Testis (tissue), 2 donors: ENCODE measurements at regions not wholly inside any gene's neighbourhood (a gene's known extent, or its start where the extent isn't known, plus 50 kb on each side); places are given as distances from the start of the nearest gene placed in this dataset.

Experiments
- DNase-seq: peaks from one replicate; pipeline ENCODE4 v3.0.0-alpha.2; 2019
- H3K27ac ChIP-seq, 2 donors: fragments of 200-600 bp; sonication (generic); one replicate each; pipeline ENCODE4 v1.5.1; 2019
- H3K27me3 ChIP-seq: fragments of 200-600 bp; sonication (generic); one replicate; pipeline ENCODE4 v1.5.1; 2019
- H3K36me3 ChIP-seq: fragments of 200-600 bp; sonication (generic); one replicate; pipeline ENCODE4 v1.5.1; 2017; ENCODE audit warnings: low read depth; ENCODE audit errors: missing control alignments
- H3K4me1 ChIP-seq: fragments of 200-600 bp; sonication (generic); one replicate; pipeline ENCODE4 v1.5.1; 2019
- H3K4me3 ChIP-seq, 2 donors: fragments of 200-600 bp; sonication (generic); one replicate each; pipeline ENCODE4 v1.5.1; 2017 to 2019
- H3K9me3 ChIP-seq: fragments of 200-600 bp; sonication (generic); one replicate; pipeline ENCODE4 v1.5.1; 2017
- POLR2A ChIP-seq: fragments of 450-650 bp; IDR thresholded peaks from one replicate; pipeline ENCODE4 v1.6.1; 2017; ENCODE audit warnings: antibody characterized with exemption, mild to moderate bottlenecking, moderate library complexity
- WGBS, 2 donors: methylation state at CpG; one replicate each; pipeline ENCODE4 v1.1.5; 2018; 5-methylcytosine and 5-hydroxymethylcytosine counted together
- intact Hi-C: fragments of 100-400 bp; cut with DNase I; formaldehyde crosslinking; loops from one replicate; pipeline ENCODE4 v1.15.1; 2023; ENCODE audit warnings: low total_unique reads
- TF ChIP-seq, protein P1 (sequence below), 3 experiments: fragments of 450-650 bp in 2 of 3; fragments of 200-600 bp in 1 of 3; sonication (generic) in 1 of 3; IDR thresholded peaks; one replicate each; pipeline ENCODE4 v1.5.1; 2016 to 2019; ENCODE audit warnings: antibody characterized with exemption in 3 of 3, mild to moderate bottlenecking in 2 of 3, moderate library complexity in 1 of 3

DNA sequence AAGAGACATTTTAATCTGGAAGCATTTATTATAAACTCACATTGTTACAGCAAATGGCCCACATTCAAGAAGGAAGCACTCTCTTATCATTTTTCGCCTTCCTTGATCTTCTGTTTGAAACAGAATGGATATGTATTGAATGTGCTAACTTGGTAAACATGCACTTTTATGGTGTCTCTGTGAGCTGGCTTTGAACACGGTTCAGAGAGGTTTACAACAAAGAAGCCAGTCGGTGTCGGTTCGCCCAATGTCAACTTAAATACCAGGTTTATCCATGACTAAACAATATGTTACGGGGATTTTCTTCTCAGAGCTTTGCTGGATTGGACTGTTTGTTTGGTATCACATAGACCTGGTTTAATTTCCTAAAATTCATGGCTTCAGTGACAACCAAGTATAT lies 226.4 kb downstream of the TGFB2 start:
- Histone ChIP-seq H3K27ac (no peak overlapping the region), H3K36me3 (no peaks in the 10 kb centered on the region), H3K4me3 (no peak overlapping the region), H3K4me1 (no peaks in the 10 kb centered on the region), H3K27me3 (no peaks in the 10 kb centered on the region), H3K9me3 (no peaks in the 10 kb centered on the region)
- intact Hi-C loops = no loop called here
- WGBS, 2 donors = 74 to 81% methylated on average over 6 of the region's 6 CpGs
- TF ChIP-seq, protein P1, sequence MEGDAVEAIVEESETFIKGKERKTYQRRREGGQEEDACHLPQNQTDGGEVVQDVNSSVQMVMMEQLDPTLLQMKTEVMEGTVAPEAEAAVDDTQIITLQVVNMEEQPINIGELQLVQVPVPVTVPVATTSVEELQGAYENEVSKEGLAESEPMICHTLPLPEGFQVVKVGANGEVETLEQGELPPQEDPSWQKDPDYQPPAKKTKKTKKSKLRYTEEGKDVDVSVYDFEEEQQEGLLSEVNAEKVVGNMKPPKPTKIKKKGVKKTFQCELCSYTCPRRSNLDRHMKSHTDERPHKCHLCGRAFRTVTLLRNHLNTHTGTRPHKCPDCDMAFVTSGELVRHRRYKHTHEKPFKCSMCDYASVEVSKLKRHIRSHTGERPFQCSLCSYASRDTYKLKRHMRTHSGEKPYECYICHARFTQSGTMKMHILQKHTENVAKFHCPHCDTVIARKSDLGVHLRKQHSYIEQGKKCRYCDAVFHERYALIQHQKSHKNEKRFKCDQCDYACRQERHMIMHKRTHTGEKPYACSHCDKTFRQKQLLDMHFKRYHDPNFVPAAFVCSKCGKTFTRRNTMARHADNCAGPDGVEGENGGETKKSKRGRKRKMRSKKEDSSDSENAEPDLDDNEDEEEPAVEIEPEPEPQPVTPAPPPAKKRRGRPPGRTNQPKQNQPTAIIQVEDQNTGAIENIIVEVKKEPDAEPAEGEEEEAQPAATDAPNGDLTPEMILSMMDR (IDR thresholded peaks at IDR 0.05) = no peak
- no peak for TF ChIP-seq POLR2A
- no peak for DNase-seq

DNA sequence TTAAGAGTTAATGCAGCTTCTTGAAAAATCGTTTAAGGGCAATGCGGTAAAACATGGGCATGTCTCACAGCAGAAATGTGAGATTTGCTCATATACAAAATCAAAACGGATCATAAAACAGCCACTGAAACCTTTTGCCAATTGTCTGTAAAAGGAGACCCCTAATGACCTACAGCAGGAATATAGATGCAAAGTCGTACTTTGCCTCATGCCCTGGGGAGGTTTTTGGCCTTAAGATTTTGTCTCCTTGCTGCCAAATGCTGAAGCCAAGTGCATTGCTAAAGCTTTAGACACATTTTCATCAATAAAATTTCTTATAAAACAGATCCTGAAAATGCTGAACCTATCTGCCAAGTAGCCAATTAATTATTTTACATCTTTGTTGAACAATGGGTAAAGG lies 226.9 kb downstream of the TGFB2 start:
- no peak overlapping the region for H3K4me3 ChIP-seq
- H3K4me1 ChIP-seq = no peaks in the 10 kb centered on the region
- H3K27me3 ChIP-seq = no peaks in the 10 kb centered on the region
- TF ChIP-seq, protein P1 (IDR thresholded peaks at IDR 0.05) = no peak
- H3K36me3 ChIP-seq = no peaks in the 10 kb centered on the region
- 81 to 86% methylated on average over 4 of the region's 4 CpGs for WGBS, 2 donors
- H3K27ac ChIP-seq = no peak overlapping the region
- no peaks in the 10 kb centered on the region for H3K9me3 ChIP-seq
- DNase-seq = no peak
- intact Hi-C loops = no loop called here

DNA sequence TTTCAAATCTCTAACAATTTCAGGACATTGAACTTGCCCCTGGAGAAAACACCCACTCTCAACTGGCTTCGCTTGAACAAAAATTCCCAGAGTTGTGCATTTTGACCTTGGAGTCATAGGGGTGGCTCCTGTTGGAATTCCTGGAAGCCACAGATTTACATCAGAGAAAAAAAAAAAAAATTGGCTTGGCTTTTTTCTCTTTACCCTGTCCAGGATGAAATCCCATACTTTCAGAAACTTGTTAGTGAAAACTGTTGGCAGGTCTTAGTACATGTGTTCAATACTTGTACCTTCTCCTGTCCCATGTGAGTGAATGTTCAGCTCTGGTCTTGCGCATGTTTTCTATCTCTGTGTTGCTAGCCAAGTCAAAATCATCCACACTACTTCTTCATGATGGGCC lies 228.8 kb downstream of the TGFB2 start:
- H3K36me3 ChIP-seq = no peaks in the 10 kb centered on the region
- TF ChIP-seq, protein P1 (IDR thresholded peaks at IDR 0.05) = no peak
- DNase-seq = no peak
- H3K4me1 ChIP-seq = no peaks in the 10 kb centered on the region
- intact Hi-C loops = no loop called here
- 72 to 86% methylated on average over 2 of the region's 2 CpGs for WGBS, 2 donors
- H3K27me3 ChIP-seq = no peaks in the 10 kb centered on the region
- no peak overlapping the region for H3K4me3 ChIP-seq
- no peak overlapping the region for H3K27ac ChIP-seq
- H3K9me3 ChIP-seq = no peaks in the 10 kb centered on the region

DNA sequence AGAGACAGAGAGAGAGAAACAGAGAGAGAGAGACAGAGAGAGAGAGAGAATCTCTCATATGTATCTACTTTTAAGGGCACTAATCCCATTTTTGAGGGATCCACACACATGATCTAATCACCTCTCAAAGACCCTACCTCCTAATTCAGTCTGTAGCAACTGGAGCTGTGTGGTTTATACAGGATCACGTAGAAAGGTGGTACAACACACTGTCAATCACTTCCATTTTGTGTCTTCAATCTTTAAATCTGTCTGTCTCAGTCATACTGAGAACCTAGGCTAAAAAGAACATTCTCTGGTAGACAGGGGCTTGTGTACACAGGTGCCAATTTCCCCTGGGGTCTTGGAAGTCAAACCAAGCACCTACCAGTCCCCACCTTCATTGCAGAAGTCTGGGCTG lies 229.9 kb downstream of the TGFB2 start:
- WGBS, 2 donors = 90 to 93% methylated on average over 1 of the region's 1 CpG
- TF ChIP-seq, protein P1 (IDR thresholded peaks at IDR 0.05) = no peak
- TF ChIP-seq POLR2A = no peak

DNA sequence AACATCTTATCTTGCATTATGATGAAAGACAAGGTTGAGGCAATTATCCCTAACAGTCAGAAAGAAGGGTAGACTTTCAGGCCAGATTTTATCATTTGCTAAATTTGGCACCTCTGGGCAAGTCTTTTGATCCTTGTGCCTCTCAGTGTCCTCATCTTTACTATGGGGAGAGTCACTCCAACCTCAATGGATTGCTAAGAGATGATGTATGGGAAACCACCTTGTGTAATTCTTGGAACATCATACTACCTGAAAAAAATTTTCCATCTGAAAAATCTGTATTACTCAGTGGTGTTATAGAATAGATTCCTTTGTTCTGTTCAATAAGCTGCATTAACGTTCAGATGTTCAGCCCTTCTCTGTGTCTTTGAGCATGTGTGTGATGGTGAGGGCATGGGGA lies 230.7 kb downstream of the TGFB2 start:
- H3K4me1 ChIP-seq = no peaks in the 10 kb centered on the region
- H3K27me3 ChIP-seq = no peaks in the 10 kb centered on the region
- no peaks in the 10 kb centered on the region for H3K9me3 ChIP-seq
- whole genome bisulfite sequencing, 2 donors = 81 to 87% methylated on average over 1 of the region's 1 CpG
- no peaks in the 10 kb centered on the region for H3K36me3 ChIP-seq
- intact Hi-C loops = no loop called here
- no peak overlapping the region for H3K27ac ChIP-seq
- no peak for DNase-seq
- no peak overlapping the region for H3K4me3 ChIP-seq
- TF ChIP-seq POLR2A = no peak
- TF ChIP-seq, protein P1 (IDR thresholded peaks at IDR 0.05) = no peak

More for the DNA sequence above, 229.9 kb downstream of the TGFB2 start:
- H3K4me1 ChIP-seq = no peaks in the 10 kb centered on the region
- H3K27me3 ChIP-seq = no peaks in the 10 kb centered on the region
- H3K27ac ChIP-seq = no peak overlapping the region
- H3K36me3 ChIP-seq = no peaks in the 10 kb centered on the region
- H3K4me3 ChIP-seq = no peak overlapping the region
- H3K9me3 ChIP-seq = no peaks in the 10 kb centered on the region
- DNase-seq = no peak
- intact Hi-C loops = no loop called here
